ENCODE measurements at regions not wholly inside any gene's neighbourhood (a gene's known extent, or its start where the extent isn't known, plus 50 kb on each side); places are given as distances from the start of the nearest gene placed in this dataset.

DNA sequence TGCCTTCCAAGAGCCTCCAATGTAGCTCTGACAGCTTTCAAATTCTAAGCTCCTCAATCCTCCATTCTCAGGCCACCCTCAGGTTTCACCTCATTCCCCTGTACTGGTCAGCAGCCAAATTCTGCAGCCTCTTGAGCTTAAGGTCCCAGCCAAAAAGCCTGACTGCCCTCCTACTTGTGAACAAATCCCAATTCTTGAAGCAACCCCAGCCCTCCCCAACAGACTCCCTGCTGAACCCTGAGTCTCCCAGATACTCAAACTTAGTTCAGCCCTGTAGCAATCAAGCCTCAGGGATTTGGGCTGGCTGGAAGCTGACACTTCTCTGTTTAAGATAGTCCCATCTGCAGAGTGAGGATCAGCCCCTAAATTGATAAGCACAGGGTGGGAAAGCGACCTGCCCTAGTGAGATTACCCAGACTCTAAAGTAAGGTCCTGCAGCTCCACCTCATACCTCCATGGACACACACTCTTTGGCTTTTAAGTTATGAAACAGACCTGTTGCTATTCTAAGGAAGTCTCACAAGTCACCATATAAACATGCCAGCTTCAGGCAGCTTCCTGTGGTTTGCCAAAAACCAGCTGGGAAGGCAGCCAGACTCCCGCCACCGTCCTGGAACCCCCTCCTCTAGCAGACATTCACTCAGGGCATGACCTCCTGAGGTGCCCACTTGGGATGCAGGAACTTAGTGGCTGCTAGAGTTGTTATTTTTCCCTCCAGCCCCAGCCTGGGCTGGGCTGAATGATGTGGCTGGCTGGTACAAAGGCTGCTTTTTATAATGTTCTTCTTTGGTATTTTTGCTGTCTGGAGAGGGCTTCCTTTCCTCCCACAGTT lies 82.5 kb upstream of the PICALM start:
- TF ChIP-seq, protein P1, sequence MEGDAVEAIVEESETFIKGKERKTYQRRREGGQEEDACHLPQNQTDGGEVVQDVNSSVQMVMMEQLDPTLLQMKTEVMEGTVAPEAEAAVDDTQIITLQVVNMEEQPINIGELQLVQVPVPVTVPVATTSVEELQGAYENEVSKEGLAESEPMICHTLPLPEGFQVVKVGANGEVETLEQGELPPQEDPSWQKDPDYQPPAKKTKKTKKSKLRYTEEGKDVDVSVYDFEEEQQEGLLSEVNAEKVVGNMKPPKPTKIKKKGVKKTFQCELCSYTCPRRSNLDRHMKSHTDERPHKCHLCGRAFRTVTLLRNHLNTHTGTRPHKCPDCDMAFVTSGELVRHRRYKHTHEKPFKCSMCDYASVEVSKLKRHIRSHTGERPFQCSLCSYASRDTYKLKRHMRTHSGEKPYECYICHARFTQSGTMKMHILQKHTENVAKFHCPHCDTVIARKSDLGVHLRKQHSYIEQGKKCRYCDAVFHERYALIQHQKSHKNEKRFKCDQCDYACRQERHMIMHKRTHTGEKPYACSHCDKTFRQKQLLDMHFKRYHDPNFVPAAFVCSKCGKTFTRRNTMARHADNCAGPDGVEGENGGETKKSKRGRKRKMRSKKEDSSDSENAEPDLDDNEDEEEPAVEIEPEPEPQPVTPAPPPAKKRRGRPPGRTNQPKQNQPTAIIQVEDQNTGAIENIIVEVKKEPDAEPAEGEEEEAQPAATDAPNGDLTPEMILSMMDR (IDR thresholded peaks at IDR 0.05; ENCODE audit: control extremely low read depth, extremely low read depth, low read depth, missing control alignments) = no peak
- ChIA-PET CTCF (interaction anchor here (1.0 to 1.7 kb wide), 5 partner anchors 9 to 18 kb away, joined by 3 to 5 read pairs (median 4); no protein-coding TSS in a partner anchor), POLR2A (no interaction called here)
- no peak for DNase-seq (ENCODE audit: extremely low spot score)

DNA sequence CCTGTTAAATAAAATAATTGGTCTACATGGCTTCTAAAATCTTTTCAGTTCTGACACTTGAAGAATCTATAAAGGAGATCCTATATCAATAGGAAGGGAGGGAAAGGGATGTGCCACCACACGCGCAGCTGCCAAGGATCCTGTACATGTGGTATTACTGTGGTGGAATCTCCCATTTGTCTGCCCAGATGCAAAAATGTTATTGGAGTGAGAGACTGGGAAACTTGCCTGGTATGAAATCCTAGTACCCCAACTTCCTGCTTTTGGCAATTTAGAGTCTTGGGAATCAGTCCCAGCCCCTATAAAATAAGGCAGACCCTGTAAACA lies 81.9 kb upstream of the PICALM start:
- ChIA-PET POLR2A (no interaction called here), CTCF (interaction anchor here (1.4 to 1.7 kb wide), 2 partner anchors 8 to 18 kb away, joined by 3 to 5 read pairs; no protein-coding TSS in a partner anchor)
- TF ChIP-seq, protein P1 (IDR thresholded peaks at IDR 0.05; ENCODE audit: control extremely low read depth, extremely low read depth, low read depth, missing control alignments) = no peak
- DNase-seq (ENCODE audit: extremely low spot score) = no peak

DNA sequence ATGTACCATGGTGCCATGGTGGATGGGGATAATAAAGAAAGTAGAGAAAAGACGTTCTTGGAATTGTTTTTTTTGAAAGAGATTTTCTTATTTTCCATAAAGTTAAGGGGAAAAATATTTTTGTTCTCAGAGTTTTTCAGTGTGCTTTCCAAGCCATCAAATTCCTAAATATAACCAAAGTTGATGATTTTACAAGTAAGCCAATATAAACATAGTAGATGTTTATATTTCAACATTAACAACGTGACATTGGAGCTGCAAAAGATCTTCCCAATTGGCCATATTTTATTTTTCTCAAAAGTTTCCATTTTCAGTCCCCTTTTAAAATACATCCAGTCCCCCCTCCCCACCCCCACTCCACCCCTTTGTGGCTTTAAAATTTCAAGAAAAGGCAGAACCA lies 80.9 kb upstream of the PICALM start:
- TF ChIP-seq, protein P1 (IDR thresholded peaks at IDR 0.05; ENCODE audit: control extremely low read depth, extremely low read depth, low read depth, missing control alignments) = no peak
- POLR2A ChIA-PET = no interaction called here
- DNase-seq (ENCODE audit: extremely low spot score) = no peak
- CTCF ChIA-PET = interaction anchor here (0.7 to 1.1 kb wide), 3 partner anchors 8 to 44 kb away, joined by 3 read pairs; no protein-coding TSS in a partner anchor

DNA sequence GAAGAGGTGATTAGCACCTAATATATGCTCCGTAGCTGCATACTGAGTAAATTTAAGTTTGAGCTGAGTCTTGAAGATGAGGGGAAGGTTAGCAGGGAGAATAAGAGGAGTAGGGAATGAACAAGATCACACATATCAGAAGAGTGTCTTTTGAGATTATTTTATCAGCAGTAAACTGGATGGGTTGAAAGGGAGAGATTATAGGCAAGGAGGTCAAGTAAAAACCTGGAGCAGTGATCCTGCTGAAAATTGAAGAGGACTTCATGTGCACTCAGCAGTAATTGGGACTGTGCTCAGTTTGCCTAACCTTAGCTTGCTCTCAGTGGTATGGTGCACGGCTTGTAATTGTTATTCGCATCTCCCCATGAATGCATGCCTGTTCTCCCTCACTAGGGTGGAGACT lies 79.5 kb upstream of the PICALM start:
- TF ChIP-seq, protein P1 (IDR thresholded peaks at IDR 0.05; ENCODE audit: control extremely low read depth, extremely low read depth, low read depth, missing control alignments) = no peak
- CTCF ChIA-PET = interaction anchor here (1.1 to 2.1 kb wide), 8 partner anchors 10 to 107 kb away, joined by 3 to 8 read pairs (median 4); no protein-coding TSS in a partner anchor
- POLR2A ChIA-PET = no interaction called here
- no peak for DNase-seq (ENCODE audit: extremely low spot score)

DNA sequence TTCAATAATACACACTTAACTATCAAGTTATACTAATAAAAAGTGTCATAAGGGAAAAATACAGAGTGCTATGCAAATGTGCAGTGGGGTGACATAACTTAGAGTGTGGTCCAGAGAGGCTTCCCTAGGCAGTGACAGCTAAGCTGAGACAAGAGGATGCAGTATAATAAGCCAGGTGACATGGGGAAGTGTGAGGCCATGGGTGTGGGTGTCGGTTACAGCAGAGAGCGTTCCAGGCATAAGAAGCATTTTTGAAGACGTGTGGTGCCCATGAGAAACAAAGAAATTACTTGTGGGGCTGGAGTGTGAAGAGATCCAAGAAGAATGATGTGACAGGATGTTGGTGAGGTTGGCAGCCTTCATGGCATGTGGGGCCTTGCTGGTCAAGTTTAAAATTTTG lies 78.1 kb upstream of the PICALM start:
- TF ChIP-seq, protein P1 (IDR thresholded peaks at IDR 0.05; ENCODE audit: control extremely low read depth, extremely low read depth, low read depth, missing control alignments) = no peak
- no peak for DNase-seq (ENCODE audit: extremely low spot score)
- CTCF ChIA-PET = interaction anchor here (0.8 to 2.1 kb wide), 8 partner anchors 10 to 105 kb away, joined by 3 to 8 read pairs (median 4); partner anchors contain the start of gene PICALM
- POLR2A ChIA-PET = no interaction called here

DNA sequence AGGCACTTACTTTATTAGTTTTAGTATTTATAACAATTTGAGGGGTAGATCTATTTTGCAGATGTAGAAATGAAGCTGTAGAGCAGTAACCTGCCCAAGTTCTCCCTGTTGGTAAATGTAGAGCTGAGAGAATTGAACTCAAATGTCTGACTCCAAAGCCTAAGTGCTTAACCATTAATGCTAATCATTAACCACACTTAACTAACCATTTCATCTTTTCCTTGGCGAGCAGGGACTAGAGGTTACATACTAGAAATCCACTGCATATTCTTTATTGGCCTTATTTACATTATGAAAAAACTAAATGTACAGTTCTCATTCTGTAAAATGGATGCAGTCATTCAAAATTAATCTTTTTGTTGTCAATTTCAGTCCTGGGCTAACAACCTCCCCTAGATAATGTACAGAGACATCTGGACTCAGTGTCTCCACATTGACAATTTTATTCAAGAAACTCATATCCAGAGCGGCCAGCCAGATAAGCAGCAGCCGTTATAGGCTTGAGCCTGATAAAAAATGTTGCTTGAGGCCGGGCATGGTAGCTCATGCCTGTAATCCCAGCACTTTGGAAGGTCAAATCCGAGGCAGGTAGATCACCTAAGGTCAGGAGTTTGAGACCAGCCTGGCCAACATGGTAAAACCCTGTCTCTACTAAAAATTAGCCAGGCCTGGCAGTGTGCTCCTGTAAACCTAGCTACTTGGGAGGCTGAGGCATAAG lies 76.7 kb upstream of the PICALM start:
- TF ChIP-seq, protein P1 (IDR thresholded peaks at IDR 0.05; ENCODE audit: control extremely low read depth, extremely low read depth, low read depth, missing control alignments) = no peak
- ChIA-PET CTCF (interaction anchor here (1.0 to 2.9 kb wide), 3 partner anchors 10 to 76 kb away, joined by 4 to 11 read pairs (median 4); partner anchors contain the start of gene PICALM), POLR2A (no interaction called here)
- no peak for DNase-seq (ENCODE audit: extremely low spot score)
